A172 (cell line): ENCODE measurements at regions not wholly inside any gene's neighbourhood (a gene's known extent, or its start where the extent isn't known, plus 50 kb on each side); places are given as distances from the start of the nearest gene placed in this dataset.
A peak's percentile ranks its signal among the peaks of the same experiment; 100 is the strongest.
"Not testable (repeated sequence)": the region's sequence is repeated elsewhere in the genome, so short reads cannot be mapped to it uniquely, and the experiment has no call there.

Experiments used
- DNase-seq: peaks from one replicate; pipeline ENCODE4 v3.0.0-alpha.2; 2015; ENCODE audit warnings: low spot score

DNA sequence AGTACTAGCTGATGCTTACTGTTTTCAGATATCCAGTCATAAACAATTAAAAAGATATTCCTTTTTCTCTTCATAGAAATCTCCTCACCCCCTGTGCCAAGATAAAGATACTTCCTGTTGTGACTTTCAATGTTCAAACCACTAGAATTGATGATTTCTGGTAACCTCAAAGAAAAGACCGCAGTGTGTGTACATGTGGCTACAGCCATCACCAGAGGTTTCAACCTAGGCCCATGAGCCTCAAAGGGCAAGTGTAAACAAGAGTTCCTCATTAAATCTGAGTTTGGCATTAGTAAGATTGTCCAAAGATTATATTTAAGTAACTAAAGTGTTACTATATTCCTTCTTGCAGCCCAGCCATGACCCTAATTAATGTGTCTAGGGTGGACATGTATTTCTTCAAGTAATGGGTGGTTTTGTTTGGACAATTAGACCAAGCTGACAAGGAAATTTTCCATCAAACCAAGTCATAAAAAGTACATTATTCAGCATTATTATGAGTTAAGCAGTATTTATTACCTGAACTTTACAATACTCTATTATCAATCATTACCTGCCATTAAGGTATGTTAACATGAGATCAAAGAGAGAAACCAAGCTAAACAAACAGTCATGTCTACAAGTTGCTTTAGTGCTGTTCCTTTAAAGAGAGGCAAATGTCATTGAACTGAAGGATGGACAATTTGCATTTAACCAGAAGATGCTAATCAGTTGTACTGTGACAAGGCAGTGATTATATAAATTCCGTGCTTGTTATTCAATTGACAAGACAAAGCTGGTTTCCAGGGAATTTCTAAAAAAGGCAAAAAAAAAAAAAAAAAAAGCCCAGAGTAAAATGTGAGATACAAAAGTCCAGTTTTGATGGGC, 382.7 kb downstream of the LNPK start:
- DNase-seq, result no peak

DNA sequence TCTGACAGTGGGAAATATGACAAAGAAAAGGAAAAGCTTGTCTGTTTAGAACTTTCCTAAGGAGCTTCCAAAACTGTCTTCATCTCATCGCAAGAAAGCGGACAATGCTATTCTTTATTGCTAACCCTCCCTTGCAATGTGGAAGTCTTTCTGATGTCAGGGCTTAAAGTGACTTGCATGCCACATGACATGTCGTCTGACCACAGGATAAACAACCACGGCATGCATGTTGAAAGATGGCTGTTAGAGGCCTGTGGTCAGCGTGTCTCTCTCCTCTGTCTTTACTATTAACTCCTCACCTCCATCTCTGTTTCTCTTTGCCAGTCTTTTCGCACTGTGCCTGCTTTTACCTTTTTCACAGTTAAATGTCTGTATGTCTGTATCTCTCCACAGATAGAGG, 389.8 kb downstream of the LNPK start:
- DNase-seq, result no peak

DNA sequence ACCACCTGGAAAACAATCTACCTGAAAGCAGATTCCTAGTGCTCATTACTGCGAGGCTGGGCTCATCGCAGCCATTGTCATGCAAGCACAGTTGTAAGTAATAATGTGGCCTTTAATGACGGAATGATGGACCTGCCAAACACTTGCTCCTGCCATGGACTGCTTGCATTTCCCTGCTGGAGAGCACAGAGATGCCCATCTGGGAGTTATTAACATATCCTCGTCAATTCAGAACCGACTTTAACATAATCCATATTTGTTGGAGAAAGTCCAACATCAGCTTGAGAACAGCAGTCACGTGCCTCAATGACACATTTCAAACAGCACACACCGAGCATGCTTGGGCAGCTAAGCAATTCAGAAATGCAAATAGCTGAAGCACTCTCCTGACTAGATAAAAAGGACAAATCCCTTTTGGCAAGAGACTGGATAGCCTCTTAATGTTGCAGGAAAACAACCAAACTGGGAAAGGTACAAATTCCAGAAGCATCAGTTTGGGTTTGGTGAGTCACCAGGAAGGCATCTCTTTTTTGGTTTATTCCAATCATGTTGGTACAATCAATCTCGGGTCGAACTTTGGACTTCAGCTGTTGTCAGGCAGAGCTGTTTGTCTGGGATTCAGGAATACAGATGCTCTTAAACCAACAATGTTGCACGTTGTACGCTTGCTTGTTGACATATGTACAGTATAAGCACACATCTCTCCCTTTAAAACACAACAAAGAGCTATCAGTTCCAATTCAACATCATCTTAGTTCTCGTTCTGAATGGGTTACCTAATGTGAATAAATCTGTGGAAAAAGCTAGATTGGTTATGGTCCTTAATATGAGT, 395.8 kb downstream of the LNPK start:
- no peak for DNase-seq

DNA sequence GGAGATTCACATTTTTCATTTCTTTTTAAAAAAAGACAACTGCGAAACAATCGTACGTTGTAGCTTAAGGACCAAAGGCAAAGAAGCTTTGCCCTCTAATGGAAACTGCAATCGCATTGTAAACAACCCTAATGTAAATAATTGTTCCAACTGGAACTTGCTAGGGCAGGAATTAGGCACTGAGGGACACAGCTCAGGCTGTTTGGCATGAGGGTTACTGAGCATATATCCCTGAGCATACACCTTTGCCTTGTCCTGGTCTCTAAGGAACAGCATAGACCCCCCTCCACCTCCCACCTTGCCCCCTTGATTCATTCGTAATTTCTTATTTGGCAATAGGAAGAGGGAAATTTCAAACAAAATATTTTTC, 396.4 kb downstream of the LNPK start:
- no peak for DNase-seq

DNA sequence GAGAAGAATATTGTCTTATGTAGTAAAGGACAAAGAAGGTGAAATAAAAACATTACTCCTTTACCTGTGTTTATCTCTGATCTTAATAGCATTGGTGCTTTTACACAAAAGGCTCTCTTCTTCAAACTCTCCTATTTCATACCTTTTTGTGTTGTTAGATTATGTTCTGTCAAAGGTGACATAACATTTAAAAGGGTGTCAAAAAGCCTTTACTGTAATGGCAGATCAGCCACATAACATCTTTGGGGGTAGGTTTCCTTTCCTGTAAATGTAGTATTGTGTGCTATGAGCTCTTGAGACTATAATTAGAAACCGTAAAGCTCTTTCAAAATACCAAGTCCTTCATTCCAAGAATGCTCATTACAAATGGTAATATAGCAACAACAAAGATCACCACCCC, 400.1 kb downstream of the LNPK start:
- DNase-seq, result no peak

DNA sequence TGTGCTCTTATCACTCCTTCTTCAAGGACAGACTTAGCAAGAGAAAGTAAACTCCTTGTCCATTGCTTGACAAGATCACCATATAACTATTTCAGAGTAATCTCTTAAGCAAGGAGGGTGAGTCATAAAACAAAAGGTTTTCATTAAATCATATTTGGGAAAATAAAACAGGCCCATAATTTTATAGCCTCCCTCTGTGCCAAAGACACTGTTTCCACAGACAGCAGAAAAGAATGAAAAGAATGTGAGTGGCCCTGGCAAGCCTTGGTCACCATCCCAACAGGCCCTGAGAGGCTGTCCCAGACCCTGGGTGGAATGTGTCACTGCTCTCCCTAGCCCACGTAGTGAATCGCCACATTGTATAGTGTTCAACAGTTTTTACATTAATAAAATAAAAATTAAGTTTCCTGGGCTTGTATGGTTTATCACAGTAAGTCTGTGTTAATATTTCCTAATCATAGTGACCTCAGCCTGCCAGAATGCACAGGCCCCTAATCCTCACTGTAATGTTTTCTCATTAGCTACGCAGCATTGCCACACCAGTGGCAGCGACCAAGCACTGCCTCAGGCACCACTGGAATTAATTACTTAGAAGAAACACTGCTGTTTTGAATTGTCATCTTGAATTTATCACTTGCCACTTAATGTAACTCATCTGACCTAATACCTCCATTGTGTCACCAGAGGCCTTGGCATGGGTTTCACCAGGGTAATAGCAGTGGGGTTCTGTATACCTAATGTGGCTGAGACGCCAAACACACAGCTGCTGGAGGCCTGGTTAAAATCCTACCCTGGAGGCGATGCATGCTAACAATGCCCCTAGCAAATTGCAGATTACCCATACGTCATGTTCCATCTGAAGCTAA, 401.9 kb downstream of the LNPK start:
- DNase-seq, result peak; percentile 63

DNA sequence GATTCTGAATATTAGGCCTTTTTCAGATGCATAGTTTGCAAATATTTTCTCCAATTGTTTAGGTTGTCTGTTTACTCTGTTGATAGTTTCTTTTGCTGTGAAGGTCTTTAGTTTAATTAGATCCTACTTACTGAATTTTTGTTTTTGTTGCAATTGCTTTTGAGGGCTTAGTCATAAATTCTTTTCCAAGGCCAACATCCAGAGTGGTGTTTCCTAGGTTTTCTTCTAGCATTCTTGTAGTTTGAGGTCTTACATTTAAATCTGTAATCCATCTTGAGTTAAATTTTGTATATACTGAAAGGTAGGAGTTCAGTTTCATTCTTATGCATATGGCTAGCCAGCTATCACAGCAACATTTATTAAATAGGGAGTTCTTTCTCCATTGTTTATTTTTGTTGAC, 404.8 kb downstream of the LNPK start:
- DNase-seq, result no peak

DNA sequence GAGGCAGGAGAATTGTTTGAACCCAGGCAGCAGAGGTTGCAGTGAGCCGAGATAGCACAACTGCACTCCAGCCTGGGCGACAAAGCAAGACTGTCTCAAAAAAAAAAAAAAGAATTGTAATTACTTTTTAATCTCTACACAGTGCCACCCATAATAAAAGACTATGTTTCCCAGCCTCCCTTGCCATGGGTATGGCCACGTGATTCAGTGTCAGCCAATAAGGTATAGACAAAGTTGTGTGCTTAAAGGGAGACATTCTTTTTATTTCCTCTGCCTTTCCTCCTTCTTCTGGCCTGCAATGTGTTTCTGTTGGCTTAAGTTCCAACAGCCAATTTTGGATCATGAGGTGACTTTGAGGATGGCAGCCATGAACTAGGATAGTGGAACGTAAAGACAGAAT, 406.9 kb downstream of the LNPK start:
- DNase-seq, result no peak

DNA sequence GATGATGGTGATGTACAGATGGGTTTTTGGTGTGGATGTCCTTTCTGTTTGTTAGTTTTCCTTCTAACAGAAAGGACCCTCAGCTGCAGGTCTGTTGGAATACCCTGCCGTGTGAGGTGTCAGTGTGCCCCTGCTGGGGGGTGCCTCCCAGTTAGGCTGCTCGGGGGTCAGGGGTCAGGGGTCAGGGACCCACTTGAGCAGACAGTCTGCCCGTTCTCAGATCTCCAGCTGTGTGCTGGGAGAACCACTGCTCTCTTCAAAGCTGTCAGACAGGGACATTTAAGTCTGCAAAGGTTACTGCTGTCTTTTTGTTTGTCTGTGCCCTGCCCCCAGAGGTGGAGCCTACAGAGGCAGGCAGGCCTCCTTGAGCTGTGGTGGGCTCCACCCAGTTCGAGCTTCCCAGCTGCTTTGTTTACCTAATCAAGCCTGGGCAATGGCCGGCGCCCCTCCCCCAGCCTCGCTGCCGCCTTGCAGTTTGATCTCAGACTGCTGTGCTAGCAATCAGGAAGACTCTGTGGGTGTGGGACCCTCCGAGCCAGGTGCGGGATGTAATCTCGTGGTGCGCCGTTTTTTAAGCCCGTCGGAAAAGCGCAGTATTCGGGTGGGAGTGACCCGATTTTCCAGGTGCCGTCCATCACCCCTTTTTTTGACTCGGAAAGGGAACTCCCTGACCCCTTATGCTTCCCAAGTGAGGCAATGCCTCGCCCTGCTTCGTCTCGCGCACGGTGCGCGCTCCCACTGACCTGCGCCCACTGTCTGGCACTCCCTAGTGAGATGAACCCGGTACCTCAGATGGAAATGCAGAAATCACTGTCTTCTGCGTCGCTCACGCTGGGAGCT, 408.2 kb downstream of the LNPK start:
- not testable (repeated sequence) for DNase-seq

DNA sequence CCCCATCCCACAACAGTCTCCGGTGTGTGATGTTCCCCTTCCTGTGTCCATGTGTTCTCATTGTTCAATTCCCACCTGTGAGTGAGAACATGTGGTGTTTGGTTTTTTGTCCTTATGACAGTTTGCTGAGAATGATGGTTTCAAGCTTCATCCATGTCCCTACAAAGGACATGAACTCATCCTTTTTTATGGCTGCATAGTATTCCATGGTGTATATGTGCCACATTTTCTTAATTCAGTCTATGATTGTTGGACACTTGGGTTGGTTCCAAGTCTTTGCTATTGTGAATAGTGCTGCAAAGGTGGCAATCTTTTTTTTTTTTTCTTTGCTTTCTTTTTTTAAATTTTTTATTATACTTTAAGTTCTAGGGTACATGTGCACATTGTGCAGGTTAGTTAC, 406.7 kb upstream of the ATP5MC3 start:
- DNase-seq, result not testable (repeated sequence)

DNA sequence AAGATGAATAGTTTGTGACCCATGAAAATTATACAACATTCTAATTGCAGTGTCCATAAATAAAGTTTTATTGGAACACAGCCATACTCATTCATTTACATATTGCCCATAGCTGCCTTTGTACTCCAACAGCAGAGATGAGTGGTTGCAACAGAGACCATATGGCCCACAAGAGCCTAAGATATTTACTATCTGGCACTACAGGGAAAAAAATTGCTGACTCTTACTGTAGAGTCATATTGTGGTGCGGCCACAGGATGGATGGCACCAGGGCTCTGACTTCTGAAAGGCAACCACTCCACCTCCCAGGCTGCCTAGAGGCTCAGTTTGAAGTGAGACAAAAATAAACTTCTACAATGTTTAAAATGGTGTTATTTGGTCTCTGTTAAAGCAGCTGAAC, 404.0 kb upstream of the ATP5MC3 start:
- DNase-seq, result no peak

DNA sequence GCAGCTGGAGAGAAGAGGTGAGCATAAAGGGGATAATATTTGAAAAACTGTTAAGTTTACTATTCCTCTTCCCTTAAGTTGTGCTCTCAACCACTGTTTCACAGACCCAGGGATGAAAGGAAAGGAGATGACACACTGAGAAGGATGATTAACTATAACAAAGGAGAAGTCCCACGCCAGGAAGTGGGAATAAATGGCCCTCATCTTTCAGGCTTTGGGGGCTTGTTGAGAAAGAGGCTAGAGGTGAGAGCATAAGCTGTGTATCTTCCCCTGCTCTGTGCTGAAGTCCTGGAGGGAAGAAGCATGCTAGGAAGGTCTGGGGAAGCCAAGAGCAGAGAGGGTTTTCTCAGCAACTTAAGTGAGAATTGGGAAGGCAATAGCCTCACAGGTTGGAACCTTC, 399.1 kb upstream of the ATP5MC3 start:
- DNase-seq, result no peak

DNA sequence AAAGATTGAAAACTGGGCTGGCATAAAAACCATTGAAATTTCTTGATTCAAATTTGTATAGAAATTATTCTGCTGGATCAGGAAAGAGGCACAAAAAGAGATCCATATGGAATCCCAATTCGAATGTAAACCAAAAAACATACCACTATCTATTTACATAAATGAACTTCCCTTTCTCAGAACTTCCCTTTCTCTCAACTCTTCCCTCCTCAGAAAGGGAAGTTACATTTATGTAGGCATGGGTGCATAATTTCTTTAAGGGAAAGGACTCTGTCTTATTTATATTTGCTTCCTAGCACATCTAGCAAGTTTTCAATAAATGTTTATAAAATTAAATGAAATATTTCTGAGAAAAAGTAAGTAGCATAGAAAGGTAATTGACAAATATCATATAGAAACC, 398.1 kb upstream of the ATP5MC3 start:
- no peak for DNase-seq

DNA sequence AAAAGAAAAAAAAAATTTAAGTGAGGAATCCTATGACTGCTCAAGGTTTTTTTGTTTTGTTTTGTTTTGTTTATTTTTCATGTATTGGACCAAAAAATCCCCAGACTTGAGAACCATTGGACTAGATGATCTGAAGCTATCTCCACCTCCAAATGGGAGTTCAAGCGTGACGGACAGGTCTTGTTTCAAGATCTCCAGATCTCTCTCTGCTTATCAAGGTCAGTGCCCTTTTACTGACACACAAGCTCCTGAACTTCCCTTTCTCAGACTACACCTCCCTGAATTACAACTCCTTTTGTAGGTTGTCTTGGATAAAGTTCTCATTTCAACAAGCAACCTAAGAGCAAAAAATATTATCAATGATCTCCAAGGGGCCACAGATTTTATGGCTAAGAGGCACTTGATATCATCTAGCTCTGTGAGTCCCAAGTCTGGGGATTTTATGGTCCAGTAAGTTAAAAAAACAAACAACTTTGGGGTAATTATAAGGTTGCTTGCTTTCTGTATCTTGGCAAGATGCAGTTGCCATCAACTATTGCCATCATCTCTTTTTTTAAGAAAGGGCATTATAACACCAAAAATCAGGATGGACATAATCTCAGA, 396.0 kb upstream of the ATP5MC3 start:
- DNase-seq, result no peak

DNA sequence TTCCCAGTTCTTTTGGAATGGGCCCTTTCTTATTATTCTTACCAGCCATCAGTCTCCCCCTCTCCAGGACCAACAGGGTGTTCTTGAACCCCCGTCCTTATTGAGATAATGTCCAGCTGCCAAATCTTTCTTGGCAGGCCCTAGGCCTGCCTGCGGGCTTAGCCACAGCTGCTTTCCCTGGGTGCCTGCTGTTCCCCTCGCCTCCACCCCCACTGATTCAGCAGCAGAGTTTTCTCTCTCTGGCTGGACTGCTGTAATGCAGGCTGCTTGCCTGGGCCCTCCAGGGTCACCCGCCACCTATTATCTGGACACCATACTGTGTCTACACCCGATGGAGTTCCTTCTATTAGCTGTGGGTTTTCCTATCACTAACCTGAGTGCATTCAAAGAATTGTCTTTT, 395.4 kb upstream of the ATP5MC3 start:
- DNase-seq, result no peak

DNA sequence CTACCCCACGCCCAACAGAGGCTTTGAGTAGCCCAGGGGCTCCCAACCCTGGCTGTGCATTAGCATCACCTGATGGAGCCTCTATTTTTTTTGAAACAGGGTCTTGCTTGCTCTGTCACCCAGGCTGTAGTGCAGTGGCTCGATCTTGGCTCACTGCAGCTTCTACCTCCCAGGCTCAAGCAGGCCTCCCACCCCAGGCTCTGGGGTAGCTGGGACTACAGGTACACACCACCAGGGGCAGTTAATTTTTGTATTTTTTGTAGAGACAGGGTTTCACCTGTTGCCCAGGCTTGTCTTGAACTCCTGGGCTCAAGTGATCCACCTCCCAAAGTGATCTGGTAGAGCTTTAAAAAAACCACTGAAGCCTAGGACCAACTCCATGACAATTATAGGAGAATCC, 394.8 kb upstream of the ATP5MC3 start:
- DNase-seq, result no peak

DNA sequence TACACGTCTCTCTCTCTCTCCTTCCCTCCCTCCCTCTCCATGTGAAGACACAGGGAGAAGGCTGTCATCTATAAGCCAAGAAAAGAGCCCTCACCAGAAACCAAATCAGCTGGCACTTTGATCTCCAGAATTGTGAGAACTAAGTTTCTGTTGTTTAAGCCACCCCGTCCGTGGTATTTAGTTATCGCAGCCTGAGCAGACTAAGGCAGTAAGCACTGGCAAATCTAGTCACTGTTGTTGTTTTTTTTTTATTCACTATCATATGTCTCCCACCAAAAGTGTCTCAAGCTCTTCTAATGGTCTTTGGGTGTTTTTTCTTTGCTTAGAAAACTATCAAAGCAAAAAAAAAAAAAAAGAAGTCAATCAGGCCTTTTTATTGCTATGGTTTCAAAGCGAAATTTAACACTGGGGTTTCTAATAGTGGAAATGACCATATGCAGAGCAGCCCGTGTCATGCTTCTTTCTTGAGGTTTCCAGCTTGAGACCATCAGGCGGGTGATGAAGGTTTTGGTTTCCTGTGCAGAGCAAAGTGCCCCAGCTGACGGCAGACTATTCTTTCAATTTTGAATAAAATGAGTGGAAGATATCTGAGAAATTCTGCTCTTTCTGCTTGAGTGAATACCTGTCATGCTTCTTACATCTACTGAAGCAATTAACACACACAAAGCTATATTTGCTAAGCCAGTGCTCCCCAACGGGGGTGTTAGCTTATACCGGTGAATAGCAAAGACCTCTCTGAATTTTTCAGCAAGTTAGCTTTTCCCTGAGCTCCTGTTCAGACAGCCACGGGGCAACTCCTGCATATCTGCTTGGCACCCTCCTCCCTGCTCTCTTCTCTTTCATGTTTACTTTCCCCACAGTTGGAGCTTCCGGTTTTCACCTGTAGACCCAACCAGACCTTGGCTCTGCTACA, 394.1 kb upstream of the ATP5MC3 start:
- DNase-seq, result no peak

DNA sequence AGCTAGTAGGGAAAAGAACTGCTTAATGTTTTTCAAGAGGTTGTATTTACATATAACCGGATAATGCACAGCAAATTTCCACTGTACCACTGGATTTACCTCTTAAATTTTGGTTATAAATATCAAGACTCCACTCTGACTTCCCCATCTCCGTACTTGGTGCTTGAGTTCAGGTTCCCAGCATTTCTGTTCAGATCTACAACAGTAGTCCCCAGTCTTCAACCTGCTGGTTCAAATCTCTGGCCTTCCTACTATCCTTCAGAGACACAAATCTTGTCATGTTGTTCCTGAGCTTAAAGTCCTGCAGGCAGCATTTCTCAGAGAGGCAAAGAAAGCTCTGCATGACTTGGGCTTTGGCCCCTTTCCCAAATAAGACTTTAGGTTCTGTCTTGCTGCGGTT, 392.6 kb upstream of the ATP5MC3 start:
- no peak for DNase-seq

DNA sequence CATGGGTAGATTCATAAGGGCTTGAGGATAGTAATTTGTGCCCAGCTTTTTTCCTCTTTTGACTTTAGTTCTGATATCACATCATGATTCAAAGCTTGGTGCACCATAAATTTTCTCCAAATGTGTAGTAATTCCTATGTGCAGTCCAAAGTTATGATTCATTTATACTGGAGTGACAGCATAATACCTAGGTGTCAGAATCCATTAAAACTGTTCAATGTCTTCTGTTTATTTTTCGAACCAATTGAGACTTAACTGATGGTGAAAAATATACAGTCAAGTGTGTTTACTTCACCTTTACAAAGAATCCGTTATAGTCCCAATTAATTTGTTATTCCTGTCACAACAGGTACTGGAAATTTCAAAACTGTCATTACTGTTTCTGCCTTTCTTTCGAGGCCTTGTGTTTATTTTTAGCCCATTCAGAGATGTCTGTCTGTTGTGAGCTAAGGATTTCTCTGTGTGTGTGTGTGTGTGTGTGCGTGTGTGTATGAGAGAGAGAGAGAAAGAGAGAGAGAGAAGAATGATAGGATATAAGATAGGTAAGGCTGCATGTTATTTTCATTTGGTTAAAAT, 389.7 kb upstream of the ATP5MC3 start:
- DNase-seq, result no peak
